ENCODE measurements at regions not wholly inside any gene's neighbourhood (a gene's known extent, or its start where the extent isn't known, plus 50 kb on each side); places are given as distances from the start of the nearest gene placed in this dataset.

- Histone ChIP-seq H3K9me3 (ENCODE audit: low read length) (no peaks in the 10 kb centered on the region), H3K4me1 (ENCODE audit: insufficient read depth, low read length) (no peaks in the 10 kb centered on the region), H4K20me1 (ENCODE audit: insufficient read depth, low read length) (no peaks in the 10 kb centered on the region), H2AFZ (ENCODE audit: low read length) (no peak overlapping the region), H3K27me3 (ENCODE audit: control insufficient read depth in 1 of 2, insufficient read depth in 2 of 2, low read length in 2 of 2) (peaks cover 5 to 52% of the 10 kb centered on the region in 2 experiments; a peak in 4 of 5 replicates), H3K9ac (ENCODE audit: insufficient read depth, low read depth, low read length) (no peak overlapping the region), H3K27ac (ENCODE audit: extremely low read length, insufficient read depth, low read length) (no peak overlapping the region), H3K79me2 (ENCODE audit: insufficient read depth, low read length) (no peaks in the 10 kb centered on the region), H3K4me3 (replicated peaks in 1 of 3; ENCODE audit: insufficient read depth in 1 of 3, low read depth in 2 of 3, low read length in 3 of 3) (no peak overlapping the region), H3K4me2 (ENCODE audit: low read depth, low read length) (no peak overlapping the region), H3K36me3 (replicated peaks in 1 of 2; ENCODE audit: control insufficient read depth in 1 of 2, insufficient read depth in 2 of 2, low read length in 2 of 2) (no peaks in the 10 kb centered on the region)
- POLR2A ChIA-PET: no interaction called here
- WGBS (ENCODE audit: low lambda C conversion rate): 27% methylated on average over 12 of the region's 12 CpGs
- intact Hi-C loops (cut with micrococcal nuclease; ENCODE audit: unreplicated experiment): no loop called here
- no peak for TF ChIP-seq NFE2L2 (IDR thresholded peaks at IDR 0.05; ENCODE audit: low read length)
- TF ChIP-seq ZMAT5 (CRISPR knock-in tag; IDR thresholded peaks at IDR 0.05; ENCODE audit: borderline replicate concordance, low read depth): no peak
- no peak for TF ChIP-seq EED (CRISPR knock-in tag; IDR thresholded peaks at IDR 0.05)
- TF ChIP-seq SMC3 (IDR thresholded peaks at IDR 0.05; ENCODE audit: low read length): no peak
- no peak for TF ChIP-seq ZMYM3 (CRISPR knock-in tag; IDR thresholded peaks at IDR 0.05)
- TF ChIP-seq CREB3 (CRISPR knock-in tag; IDR thresholded peaks at IDR 0.05): no peak
- TF ChIP-seq FOXM1 (CRISPR knock-in tag; IDR thresholded peaks at IDR 0.05): no peak
- TF ChIP-seq ZFP1 (CRISPR knock-in tag; IDR thresholded peaks at IDR 0.05): no peak
- CTCF ChIA-PET (ENCODE audit: low intra/inter-chr PET ratio, low total read pairs): no interaction called here
- no peak for FAIRE-seq
- in situ Hi-C loops (cut with HindIII; ENCODE audit: extremely low pct_ligation_motif_present, low pct_unique_long_range_greater_than_20kb): no loop called here
- DNase-seq (ENCODE audit: low spot score): no peak
- ATAC-seq: no peak
- no TSS peak for BruUV-seq (replicated peaks)
Observed at GRCh38 chr5:1698589-1699316, 100.9 kb downstream of the MRPL36 start.

DNA sequence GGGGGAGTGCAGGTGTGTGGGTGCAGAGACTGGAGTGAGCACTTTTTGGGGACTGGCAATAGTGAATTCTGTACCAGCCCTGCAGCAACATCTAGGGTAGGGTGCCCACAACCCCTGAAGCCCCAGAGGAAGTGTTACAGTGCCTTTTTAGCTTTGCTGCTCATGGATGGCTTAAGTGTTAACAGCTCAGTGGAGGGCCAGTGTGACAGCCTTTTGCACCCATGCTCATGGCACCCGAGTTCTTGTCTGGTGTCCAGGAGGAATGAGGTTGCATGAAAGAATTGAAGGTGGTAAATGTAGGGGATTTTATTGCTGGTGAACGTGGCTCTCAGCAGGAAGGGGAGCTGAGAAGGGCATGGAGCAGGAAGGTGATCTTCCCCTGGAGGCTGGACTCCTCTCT lies 107.3 kb downstream of the MRPL36 start:
- POLR2A ChIA-PET: no interaction called here
- H3K27me3 ChIP-seq (ENCODE audit: control insufficient read depth in 1 of 2, insufficient read depth in 2 of 2, low read length in 2 of 2): peaks cover 0 to 11% of the 10 kb centered on the region in 2 experiments; a peak in 2 of 5 replicates

More for the DNA sequence above, 107.3 kb downstream of the MRPL36 start:
- intact Hi-C loops (cut with micrococcal nuclease; ENCODE audit: unreplicated experiment) (no loop called here), in situ Hi-C loops (cut with HindIII; ENCODE audit: extremely low pct_ligation_motif_present, low pct_unique_long_range_greater_than_20kb) (no loop called here)
- 0% methylated on average over 2 of the region's 2 CpGs for WGBS (ENCODE audit: low lambda C conversion rate)
- TF ChIP-seq, protein P1, sequence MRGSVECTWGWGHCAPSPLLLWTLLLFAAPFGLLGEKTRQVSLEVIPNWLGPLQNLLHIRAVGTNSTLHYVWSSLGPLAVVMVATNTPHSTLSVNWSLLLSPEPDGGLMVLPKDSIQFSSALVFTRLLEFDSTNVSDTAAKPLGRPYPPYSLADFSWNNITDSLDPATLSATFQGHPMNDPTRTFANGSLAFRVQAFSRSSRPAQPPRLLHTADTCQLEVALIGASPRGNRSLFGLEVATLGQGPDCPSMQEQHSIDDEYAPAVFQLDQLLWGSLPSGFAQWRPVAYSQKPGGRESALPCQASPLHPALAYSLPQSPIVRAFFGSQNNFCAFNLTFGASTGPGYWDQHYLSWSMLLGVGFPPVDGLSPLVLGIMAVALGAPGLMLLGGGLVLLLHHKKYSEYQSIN (CRISPR knock-in tag; IDR thresholded peaks at IDR 0.05; ENCODE audit: borderline replicate concordance): no peak
- TF ChIP-seq ZFP90 (CRISPR knock-in tag; IDR thresholded peaks at IDR 0.05; ENCODE audit: borderline replicate concordance) (no peak), ZNF326 (CRISPR knock-in tag; IDR thresholded peaks at IDR 0.05; ENCODE audit: borderline replicate concordance) (no peak), ZNF720 (CRISPR knock-in tag; IDR thresholded peaks at IDR 0.05) (no peak), ZNF768 (CRISPR knock-in tag; IDR thresholded peaks at IDR 0.05) (no peak), KLF9 (CRISPR knock-in tag; IDR thresholded peaks at IDR 0.05; ENCODE audit: low read depth) (no peak), NBN (conservative IDR thresholded peaks at IDR 0.05) (no peak)
- TF ChIP-seq, protein P2, sequence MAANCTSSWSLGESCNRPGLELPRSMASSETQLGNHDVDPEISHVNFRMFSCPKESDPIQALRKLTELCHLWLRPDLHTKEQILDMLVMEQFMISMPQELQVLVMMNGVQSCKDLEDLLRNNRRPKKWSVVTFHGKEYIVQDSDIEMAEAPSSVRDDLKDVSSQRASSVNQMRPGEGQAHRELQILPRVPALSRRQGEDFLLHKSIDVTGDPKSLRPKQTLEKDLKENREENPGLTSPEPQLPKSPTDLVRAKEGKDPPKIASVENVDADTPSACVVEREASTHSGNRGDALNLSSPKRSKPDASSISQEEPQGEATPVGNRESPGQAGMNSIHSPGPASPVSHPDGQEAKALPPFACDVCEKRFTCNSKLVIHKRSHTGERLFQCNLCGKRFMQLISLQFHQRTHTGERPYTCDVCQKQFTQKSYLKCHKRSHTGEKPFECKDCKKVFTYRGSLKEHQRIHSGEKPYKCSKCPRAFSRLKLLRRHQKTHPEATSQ (CRISPR knock-in tag; IDR thresholded peaks at IDR 0.05; ENCODE audit: borderline replicate concordance): no peak
- CTCF ChIA-PET (ENCODE audit: low intra/inter-chr PET ratio, low total read pairs): no interaction called here
- H3K9ac ChIP-seq (ENCODE audit: insufficient read depth, low read depth, low read length): no peak overlapping the region
- no peaks in the 10 kb centered on the region for H3K36me3 ChIP-seq (replicated peaks in 1 of 2; ENCODE audit: control insufficient read depth in 1 of 2, insufficient read depth in 2 of 2, low read length in 2 of 2)
- BruUV-seq (replicated peaks): no TSS peak
- no peak overlapping the region for H3K4me3 ChIP-seq (replicated peaks in 1 of 3; ENCODE audit: insufficient read depth in 1 of 3, low read depth in 2 of 3, low read length in 3 of 3)
- no peaks in the 10 kb centered on the region for H3K4me1 ChIP-seq (ENCODE audit: insufficient read depth, low read length)
- ATAC-seq (no peak), DNase-seq (ENCODE audit: low spot score) (no peak), FAIRE-seq (no peak)
- no peak overlapping the region for H2AFZ ChIP-seq (ENCODE audit: low read length)
- no peaks in the 10 kb centered on the region for H3K79me2 ChIP-seq (ENCODE audit: insufficient read depth, low read length)
- H3K27ac ChIP-seq (ENCODE audit: extremely low read length, insufficient read depth, low read length): no peak overlapping the region
- H3K4me2 ChIP-seq (ENCODE audit: low read depth, low read length): no peak overlapping the region
- no peaks in the 10 kb centered on the region for H4K20me1 ChIP-seq (ENCODE audit: insufficient read depth, low read length)
- H3K9me3 ChIP-seq (ENCODE audit: low read length): no peaks in the 10 kb centered on the region

Measured in HepG2 (cell line).